Panc1 (cell line): ENCODE measurements at regions not wholly inside any gene's neighbourhood (a gene's known extent, or its start where the extent isn't known, plus 50 kb on each side); places are given as distances from the start of the nearest gene placed in this dataset.

Source experiments
- ATAC-seq: fragments of 200-7000 bp; cut with Tn5 transposase; 2 replicates; pipeline ENCODE4 v1.9.1; 2020; ENCODE audit warnings: mild to moderate bottlenecking, moderate library complexity
- BruUV-seq: library from RNA; stranded (reverse); fragments of 400-500 nt; replicated peaks from 2 replicates; lab custom pipeline; 2021; lab: Mats Ljungman, UMichigan
- CTCF ChIA-PET: fragments of 300-600 bp; sonication (Branson Sonifier 250); formaldehyde crosslinking; loops from one replicate; lab custom pipeline; 2022; ENCODE audit warnings: antibody characterized with exemption; lab: Charles Lee
- POLR2A ChIA-PET: fragments of 300-600 bp; sonication (Branson Sonifier 250); formaldehyde crosslinking; loops from one replicate; lab custom pipeline; 2022; ENCODE audit warnings: antibody characterized with exemption; lab: Charles Lee
- DNase-seq: peaks from one replicate; pipeline ENCODE4 v3.0.0-alpha.2; 2010; ENCODE audit warnings: low read depth, low spot score
- H3K27ac ChIP-seq: 2 replicates; pipeline ENCODE4 v1.5.1; 2011; ENCODE audit warnings: mild to moderate bottlenecking, low read length, inconsistent platforms
- H3K27me3 ChIP-seq: fragments of 200-500 bp; sonication (Bioruptor generic); 2 replicates; pipeline ENCODE4 v1.6.0; 2014; ENCODE audit warnings: low read length, inconsistent platforms; ENCODE audit not compliant: control insufficient read depth, insufficient read depth
- H3K36me3 ChIP-seq: fragments of 200-500 bp; sonication (Bioruptor generic); 2 replicates; pipeline ENCODE4 v1.5.1; 2014; ENCODE audit warnings: inconsistent platforms, mild to moderate bottlenecking, low read length, moderate library complexity; ENCODE audit not compliant: control insufficient read depth, insufficient read depth
- H3K4me1 ChIP-seq: 2 replicates; pipeline ENCODE4 v1.5.1; 2011; ENCODE audit warnings: inconsistent platforms, mild to moderate bottlenecking, low read length, moderate library complexity; ENCODE audit not compliant: control insufficient read depth, insufficient read depth
- H3K4me3 ChIP-seq, 2 experiments: 2 replicates each; pipeline ENCODE4 v1.5.1; 2011 to 2012; ENCODE audit warnings: low read depth in 2 of 2, low read length in 2 of 2, mild to moderate bottlenecking in 2 of 2, inconsistent platforms in 1 of 2, moderate library complexity in 1 of 2
- H3K9me3 ChIP-seq: fragments of 200-500 bp; sonication (Bioruptor generic); 2 replicates; pipeline ENCODE4 v1.5.1; 2014; ENCODE audit warnings: low read depth, mild to moderate bottlenecking, inconsistent platforms, low read length, moderate library complexity; ENCODE audit not compliant: control insufficient read depth, insufficient read depth
- POLR2AphosphoS5 ChIP-seq: IDR thresholded peaks from 2 replicates; pipeline ENCODE4 v1.6.1; 2012; ENCODE audit warnings: mild to moderate bottlenecking, low read depth, low read length, moderate library complexity
- SIN3A ChIP-seq: IDR thresholded peaks from 2 replicates; pipeline ENCODE4 v1.6.1; 2012; ENCODE audit warnings: low read depth, mild to moderate bottlenecking, low read length, moderate library complexity, borderline replicate concordance; ENCODE audit not compliant: insufficient read depth
- TCF7L2 ChIP-seq: IDR thresholded peaks from 2 replicates; pipeline ENCODE4 v1.6.1; 2011; ENCODE audit warnings: mild to moderate bottlenecking, low read depth, low read length, inconsistent platforms
- in situ Hi-C: cut with HindIII; loops from 2 replicates; pipeline ENCODE4 v1.10.0; 2016; ENCODE audit warnings: low sequenced_read_pairs, low pct_unique_long_range_greater_than_20kb
- intact Hi-C: fragments of 100-400 bp; cut with micrococcal nuclease; formaldehyde crosslinking; loops from one replicate; pipeline ENCODE4 v1.10.0; 2022; ENCODE audit not compliant: unreplicated experiment
- TF ChIP-seq, protein P1 (sequence below), 2 experiments: IDR thresholded peaks; 2 replicates each; pipeline ENCODE4 v1.6.1; 2011 to 2012; ENCODE audit warnings: low read depth in 2 of 2, control low read depth in 1 of 2, low read length in 1 of 2, mild to moderate bottlenecking in 1 of 2, moderate library complexity in 1 of 2; ENCODE audit not compliant: insufficient read depth in 1 of 2
- TF ChIP-seq, protein P2 (sequence below): fragments of 450-650 bp; IDR thresholded peaks from 2 replicates; pipeline ENCODE4 v1.5.1; 2017; ENCODE audit warnings: mild to moderate bottlenecking

DNA sequence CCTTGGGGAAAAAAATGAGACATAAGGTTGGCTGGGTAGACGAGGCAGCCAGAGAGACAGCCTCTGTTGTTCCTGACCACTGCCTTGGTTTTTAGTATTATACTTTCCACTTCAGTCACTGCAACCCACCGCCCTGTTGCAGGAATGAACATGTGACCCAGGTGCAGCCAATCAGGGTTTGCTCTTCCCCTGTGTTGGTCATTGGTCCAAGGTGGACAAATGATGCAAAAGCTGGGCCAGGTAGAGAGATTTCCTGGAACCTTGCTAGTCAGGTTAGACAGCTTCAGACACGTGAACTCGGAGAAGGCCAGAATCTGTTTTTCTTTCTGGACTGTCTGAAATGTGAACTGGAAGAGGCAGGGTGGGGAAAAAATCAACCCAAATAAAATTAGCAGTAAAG, 452.4 kb upstream of the RBFOX1 start:
- H3K4me1 ChIP-seq, result no peaks in the 10 kb centered on the region
- H3K4me3 ChIP-seq, result no peak overlapping the region
- in situ Hi-C loops (no loop called here), intact Hi-C loops (no loop called here)
- no peak for TF ChIP-seq POLR2AphosphoS5
- no peak for TF ChIP-seq SIN3A
- no peak for TF ChIP-seq TCF7L2
- TF ChIP-seq, protein P1, sequence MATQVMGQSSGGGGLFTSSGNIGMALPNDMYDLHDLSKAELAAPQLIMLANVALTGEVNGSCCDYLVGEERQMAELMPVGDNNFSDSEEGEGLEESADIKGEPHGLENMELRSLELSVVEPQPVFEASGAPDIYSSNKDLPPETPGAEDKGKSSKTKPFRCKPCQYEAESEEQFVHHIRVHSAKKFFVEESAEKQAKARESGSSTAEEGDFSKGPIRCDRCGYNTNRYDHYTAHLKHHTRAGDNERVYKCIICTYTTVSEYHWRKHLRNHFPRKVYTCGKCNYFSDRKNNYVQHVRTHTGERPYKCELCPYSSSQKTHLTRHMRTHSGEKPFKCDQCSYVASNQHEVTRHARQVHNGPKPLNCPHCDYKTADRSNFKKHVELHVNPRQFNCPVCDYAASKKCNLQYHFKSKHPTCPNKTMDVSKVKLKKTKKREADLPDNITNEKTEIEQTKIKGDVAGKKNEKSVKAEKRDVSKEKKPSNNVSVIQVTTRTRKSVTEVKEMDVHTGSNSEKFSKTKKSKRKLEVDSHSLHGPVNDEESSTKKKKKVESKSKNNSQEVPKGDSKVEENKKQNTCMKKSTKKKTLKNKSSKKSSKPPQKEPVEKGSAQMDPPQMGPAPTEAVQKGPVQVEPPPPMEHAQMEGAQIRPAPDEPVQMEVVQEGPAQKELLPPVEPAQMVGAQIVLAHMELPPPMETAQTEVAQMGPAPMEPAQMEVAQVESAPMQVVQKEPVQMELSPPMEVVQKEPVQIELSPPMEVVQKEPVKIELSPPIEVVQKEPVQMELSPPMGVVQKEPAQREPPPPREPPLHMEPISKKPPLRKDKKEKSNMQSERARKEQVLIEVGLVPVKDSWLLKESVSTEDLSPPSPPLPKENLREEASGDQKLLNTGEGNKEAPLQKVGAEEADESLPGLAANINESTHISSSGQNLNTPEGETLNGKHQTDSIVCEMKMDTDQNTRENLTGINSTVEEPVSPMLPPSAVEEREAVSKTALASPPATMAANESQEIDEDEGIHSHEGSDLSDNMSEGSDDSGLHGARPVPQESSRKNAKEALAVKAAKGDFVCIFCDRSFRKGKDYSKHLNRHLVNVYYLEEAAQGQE (IDR thresholded peaks at IDR 0.05; ENCODE audit: insufficient read depth in 1 of 2, low read depth in 2 of 2, low read length in 1 of 2), result no peak
- TF ChIP-seq, protein P2, sequence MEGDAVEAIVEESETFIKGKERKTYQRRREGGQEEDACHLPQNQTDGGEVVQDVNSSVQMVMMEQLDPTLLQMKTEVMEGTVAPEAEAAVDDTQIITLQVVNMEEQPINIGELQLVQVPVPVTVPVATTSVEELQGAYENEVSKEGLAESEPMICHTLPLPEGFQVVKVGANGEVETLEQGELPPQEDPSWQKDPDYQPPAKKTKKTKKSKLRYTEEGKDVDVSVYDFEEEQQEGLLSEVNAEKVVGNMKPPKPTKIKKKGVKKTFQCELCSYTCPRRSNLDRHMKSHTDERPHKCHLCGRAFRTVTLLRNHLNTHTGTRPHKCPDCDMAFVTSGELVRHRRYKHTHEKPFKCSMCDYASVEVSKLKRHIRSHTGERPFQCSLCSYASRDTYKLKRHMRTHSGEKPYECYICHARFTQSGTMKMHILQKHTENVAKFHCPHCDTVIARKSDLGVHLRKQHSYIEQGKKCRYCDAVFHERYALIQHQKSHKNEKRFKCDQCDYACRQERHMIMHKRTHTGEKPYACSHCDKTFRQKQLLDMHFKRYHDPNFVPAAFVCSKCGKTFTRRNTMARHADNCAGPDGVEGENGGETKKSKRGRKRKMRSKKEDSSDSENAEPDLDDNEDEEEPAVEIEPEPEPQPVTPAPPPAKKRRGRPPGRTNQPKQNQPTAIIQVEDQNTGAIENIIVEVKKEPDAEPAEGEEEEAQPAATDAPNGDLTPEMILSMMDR, result no peak
- ChIA-PET CTCF (no interaction called here), POLR2A (no interaction called here)
- no peaks in the 10 kb centered on the region for H3K36me3 ChIP-seq
- no peak for DNase-seq
- BruUV-seq, result no TSS peak
- no peak for ATAC-seq
- H3K9me3 ChIP-seq, result no peaks in the 10 kb centered on the region
- H3K27ac ChIP-seq, result no peak overlapping the region
- H3K27me3 ChIP-seq, result no peaks in the 10 kb centered on the region

DNA sequence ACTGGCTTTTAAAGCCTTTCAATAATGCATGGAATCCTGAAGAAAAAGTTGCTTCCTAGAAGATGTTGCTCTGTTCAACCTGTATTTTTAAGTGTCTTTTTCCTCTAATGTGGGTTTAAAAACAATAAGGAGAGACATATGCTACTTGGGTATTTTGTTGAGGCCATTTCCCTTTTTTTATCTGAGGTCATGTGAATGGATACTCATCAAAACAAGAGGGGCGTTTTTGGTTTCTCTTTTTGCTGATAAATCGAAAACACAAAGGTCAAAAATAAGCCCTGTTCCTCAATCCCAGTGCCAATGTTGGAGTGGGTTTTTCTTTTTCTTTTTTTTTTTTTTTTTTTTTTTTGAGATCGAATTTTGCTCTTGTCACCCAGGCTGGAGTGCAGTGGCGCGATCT, 468.0 kb upstream of the RBFOX1 start:
- Histone ChIP-seq H3K4me3 (no peak overlapping the region), H3K4me1 (no peaks in the 10 kb centered on the region), H3K27ac (no peak overlapping the region), H3K9me3 (no peaks in the 10 kb centered on the region), H3K27me3 (no peaks in the 10 kb centered on the region), H3K36me3 (no peaks in the 10 kb centered on the region)
- DNase-seq, result no peak
- BruUV-seq, result no TSS peak
- TF ChIP-seq POLR2AphosphoS5 (no peak), SIN3A (no peak), TCF7L2 (no peak)
- TF ChIP-seq, protein P2, result no peak
- TF ChIP-seq, protein P1 (IDR thresholded peaks at IDR 0.05; ENCODE audit: insufficient read depth in 1 of 2, low read depth in 2 of 2, low read length in 1 of 2), result no peak
- in situ Hi-C loops, result no loop called here
- ChIA-PET POLR2A (no interaction called here), CTCF (no interaction called here)
- ATAC-seq, result no peak
- intact Hi-C loops, result no loop called here
